ENCODE measurements at regions not wholly inside any gene's neighbourhood (a gene's known extent, or its start where the extent isn't known, plus 50 kb on each side); places are given as distances from the start of the nearest gene placed in this dataset.
"Not testable (repeated sequence)": the region's sequence is repeated elsewhere in the genome, so short reads cannot be mapped to it uniquely, and the experiment has no call there.

GRCh38 chr9:22829236-22829635, 382.6 kb downstream of the DMRTA1 start:
- Mint-ChIP-seq H3K4me1 (ENCODE audit: insufficient read depth, unreplicated experiment) (no peaks in the 10 kb centered on the region), H3K4me3 (ENCODE audit: unreplicated experiment) (no peak overlapping the region), H3K27ac (ENCODE audit: low read depth, unreplicated experiment) (no peak overlapping the region), H3K27me3 (ENCODE audit: insufficient read depth, unreplicated experiment) (no peaks in the 10 kb centered on the region), H3K9me3 (ENCODE audit: unreplicated experiment) (no peaks in the 10 kb centered on the region), H3K36me3 (ENCODE audit: insufficient read depth, unreplicated experiment) (no peaks in the 10 kb centered on the region)
- no TSS peak for BruUV-seq (replicated peaks)
- POLR2A ChIA-PET: no interaction called here
- intact Hi-C loops (cut with micrococcal nuclease): no loop called here
- DNase-seq (ENCODE audit: unreplicated experiment): no peak
- CTCF ChIA-PET: no interaction called here
- TF ChIP-seq, protein P1, sequence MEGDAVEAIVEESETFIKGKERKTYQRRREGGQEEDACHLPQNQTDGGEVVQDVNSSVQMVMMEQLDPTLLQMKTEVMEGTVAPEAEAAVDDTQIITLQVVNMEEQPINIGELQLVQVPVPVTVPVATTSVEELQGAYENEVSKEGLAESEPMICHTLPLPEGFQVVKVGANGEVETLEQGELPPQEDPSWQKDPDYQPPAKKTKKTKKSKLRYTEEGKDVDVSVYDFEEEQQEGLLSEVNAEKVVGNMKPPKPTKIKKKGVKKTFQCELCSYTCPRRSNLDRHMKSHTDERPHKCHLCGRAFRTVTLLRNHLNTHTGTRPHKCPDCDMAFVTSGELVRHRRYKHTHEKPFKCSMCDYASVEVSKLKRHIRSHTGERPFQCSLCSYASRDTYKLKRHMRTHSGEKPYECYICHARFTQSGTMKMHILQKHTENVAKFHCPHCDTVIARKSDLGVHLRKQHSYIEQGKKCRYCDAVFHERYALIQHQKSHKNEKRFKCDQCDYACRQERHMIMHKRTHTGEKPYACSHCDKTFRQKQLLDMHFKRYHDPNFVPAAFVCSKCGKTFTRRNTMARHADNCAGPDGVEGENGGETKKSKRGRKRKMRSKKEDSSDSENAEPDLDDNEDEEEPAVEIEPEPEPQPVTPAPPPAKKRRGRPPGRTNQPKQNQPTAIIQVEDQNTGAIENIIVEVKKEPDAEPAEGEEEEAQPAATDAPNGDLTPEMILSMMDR (IDR thresholded peaks at IDR 0.05; ENCODE audit: unreplicated experiment): no peak

DNA sequence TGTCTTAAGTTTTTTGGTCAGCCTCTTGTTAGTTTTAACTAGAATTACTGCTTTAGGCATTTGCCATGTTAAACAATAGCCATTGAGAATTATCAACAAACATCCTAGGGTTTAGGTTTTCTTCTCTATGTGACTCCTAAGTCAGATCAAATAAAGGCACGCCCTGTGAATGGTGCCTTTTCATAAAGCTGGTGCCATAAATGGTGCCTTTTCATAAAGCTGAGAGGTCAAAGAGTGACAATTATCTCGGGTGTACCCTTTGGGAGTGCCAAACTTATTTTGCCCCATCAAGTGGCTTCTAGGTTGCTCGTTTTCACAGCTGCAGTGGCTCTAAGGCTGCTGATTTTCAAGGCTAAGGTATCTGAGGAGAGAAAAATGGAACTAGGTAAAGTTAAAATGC, 391.6 kb downstream of the DMRTA1 start:
- no peaks in the 10 kb centered on the region for H3K4me1 Mint-ChIP-seq (ENCODE audit: insufficient read depth, unreplicated experiment)
- no peak overlapping the region for H3K27ac Mint-ChIP-seq (ENCODE audit: low read depth, unreplicated experiment)
- CTCF ChIA-PET: interaction anchor here (0.6 kb wide), 1 partner anchor 106 kb away, joined by 3 read pairs; no protein-coding TSS in a partner anchor
- TF ChIP-seq, protein P1 (IDR thresholded peaks at IDR 0.05; ENCODE audit: unreplicated experiment): no peak
- no peaks in the 10 kb centered on the region for H3K36me3 Mint-ChIP-seq (ENCODE audit: insufficient read depth, unreplicated experiment)
- intact Hi-C loops (cut with micrococcal nuclease): no loop called here
- no peaks in the 10 kb centered on the region for H3K9me3 Mint-ChIP-seq (ENCODE audit: unreplicated experiment)
- no TSS peak for BruUV-seq (replicated peaks)
- POLR2A ChIA-PET: no interaction called here
- H3K4me3 Mint-ChIP-seq (ENCODE audit: unreplicated experiment): no peak overlapping the region
- H3K27me3 Mint-ChIP-seq (ENCODE audit: insufficient read depth, unreplicated experiment): peaks cover 12% of the 10 kb centered on the region
- DNase-seq (ENCODE audit: unreplicated experiment): no peak

- Mint-ChIP-seq H3K9me3 (ENCODE audit: unreplicated experiment) (no peaks in the 10 kb centered on the region), H3K4me3 (ENCODE audit: unreplicated experiment) (no peak overlapping the region), H3K27ac (ENCODE audit: low read depth, unreplicated experiment) (no peak overlapping the region), H3K27me3 (ENCODE audit: insufficient read depth, unreplicated experiment) (peaks cover 12% of the 10 kb centered on the region), H3K4me1 (ENCODE audit: insufficient read depth, unreplicated experiment) (no peaks in the 10 kb centered on the region), H3K36me3 (ENCODE audit: insufficient read depth, unreplicated experiment) (no peaks in the 10 kb centered on the region)
- TF ChIP-seq, protein P1 (IDR thresholded peaks at IDR 0.05; ENCODE audit: unreplicated experiment): no peak
- CTCF ChIA-PET: interaction anchor here (0.5 kb wide), 1 partner anchor 16 kb away, joined by 3 read pairs; no protein-coding TSS in a partner anchor
- intact Hi-C loops (cut with micrococcal nuclease): no loop called here
- DNase-seq (ENCODE audit: unreplicated experiment): no peak
- POLR2A ChIA-PET: no interaction called here
- BruUV-seq (replicated peaks): no TSS peak
These were observed 394.0 kb downstream of the DMRTA1 start for GRCh38 chr9:22840641-22841040.

GRCh38 chr9:22845243-22845642, 398.6 kb downstream of the DMRTA1 start:
- H3K4me3 Mint-ChIP-seq (ENCODE audit: unreplicated experiment); POLR2A ChIA-PET; DNase-seq (ENCODE audit: unreplicated experiment); H3K36me3 Mint-ChIP-seq (ENCODE audit: insufficient read depth, unreplicated experiment); H3K9me3 Mint-ChIP-seq (ENCODE audit: unreplicated experiment); intact Hi-C loops (cut with micrococcal nuclease); BruUV-seq (replicated peaks); H3K4me1 Mint-ChIP-seq (ENCODE audit: insufficient read depth, unreplicated experiment); H3K27ac Mint-ChIP-seq (ENCODE audit: low read depth, unreplicated experiment): not testable (repeated sequence)
- peaks cover 15% of the 10 kb centered on the region for H3K27me3 Mint-ChIP-seq (ENCODE audit: insufficient read depth, unreplicated experiment)
- CTCF ChIA-PET: interaction anchor here (0.6 kb wide), 1 partner anchor 377 kb away, joined by 3 read pairs; no protein-coding TSS in a partner anchor

GRCh38 chr9:22855980-22856379, 409.4 kb downstream of the DMRTA1 start:
- TF ChIP-seq, protein P1 (IDR thresholded peaks at IDR 0.05; ENCODE audit: unreplicated experiment): no peak
- Mint-ChIP-seq H3K36me3 (ENCODE audit: insufficient read depth, unreplicated experiment) (no peaks in the 10 kb centered on the region), H3K9me3 (ENCODE audit: unreplicated experiment) (no peaks in the 10 kb centered on the region), H3K27ac (ENCODE audit: low read depth, unreplicated experiment) (no peak overlapping the region), H3K4me3 (ENCODE audit: unreplicated experiment) (no peak overlapping the region), H3K4me1 (ENCODE audit: insufficient read depth, unreplicated experiment) (no peaks in the 10 kb centered on the region), H3K27me3 (ENCODE audit: insufficient read depth, unreplicated experiment) (peaks cover 22% of the 10 kb centered on the region)
- DNase-seq (ENCODE audit: unreplicated experiment): no peak
- intact Hi-C loops (cut with micrococcal nuclease): no loop called here
- CTCF ChIA-PET: no interaction called here
- POLR2A ChIA-PET: interaction anchor here (0.6 to 0.7 kb wide), 2 partner anchors 10 to 500 kb away, joined by 3 to 5 read pairs; no protein-coding TSS in a partner anchor
- no TSS peak for BruUV-seq (replicated peaks)
